GDM1 (cell line): ENCODE measurements at regions not wholly inside any gene's neighbourhood (a gene's known extent, or its start where the extent isn't known, plus 50 kb on each side); places are given as distances from the start of the nearest gene placed in this dataset.
A peak's percentile ranks its signal among the peaks of the same experiment; 100 is the strongest.
"Not testable (repeated sequence)": the region's sequence is repeated elsewhere in the genome, so short reads cannot be mapped to it uniquely, and the experiment has no call there.

ENCODE experiments used
- DNase-seq: peaks from one replicate; lab custom pipeline; 2025; lab: John Stamatoyannopoulos, UW

- DNase-seq = not testable (repeated sequence)
These were observed 108.0 kb upstream of the GRK3 start for GRCh38 chr22:25456300-25457043.

GRCh38 chr22:25458631-25459030 is 105.8 kb upstream of the GRK3 start:
- DNase-seq = not testable (repeated sequence)

GRCh38 chr22:25460682-25461081 is 103.8 kb upstream of the GRK3 start:
- DNase-seq = not testable (repeated sequence)

- DNase-seq = no peak
These were observed 103.2 kb upstream of the GRK3 start for GRCh38 chr22:25461301-25461700.

GRCh38 chr22:25462474-25463346 is 101.8 kb upstream of the GRK3 start:
- DNase-seq = peak; percentile 40

- not testable (repeated sequence) for DNase-seq
These were observed 101.2 kb upstream of the GRK3 start for GRCh38 chr22:25463347-25463628.

GRCh38 chr22:25464326-25464725 is 100.1 kb upstream of the GRK3 start:
- DNase-seq = not testable (repeated sequence)

GRCh38 chr22:25465949-25466348 is 98.5 kb upstream of the GRK3 start:
- no peak for DNase-seq

- DNase-seq = no peak
These were observed 92.1 kb upstream of the GRK3 start for GRCh38 chr22:25472382-25472781.

GRCh38 chr22:25475257-25476022 is 89.0 kb upstream of the GRK3 start:
- no peak for DNase-seq

GRCh38 chr22:25477358-25477757 is 87.1 kb upstream of the GRK3 start:
- DNase-seq = no peak

GRCh38 chr22:25478111-25478510 is 86.4 kb upstream of the GRK3 start:
- DNase-seq = no peak

GRCh38 chr22:25478528-25478927 is 85.9 kb upstream of the GRK3 start:
- DNase-seq = no peak

- not testable (repeated sequence) for DNase-seq
These were observed 83.6 kb upstream of the GRK3 start for GRCh38 chr22:25480868-25481267.

- DNase-seq = no peak
These were observed 82.2 kb upstream of the GRK3 start for GRCh38 chr22:25482091-25482760.

GRCh38 chr22:25482868-25483639 is 81.4 kb upstream of the GRK3 start:
- no peak for DNase-seq

GRCh38 chr22:25483931-25484330 is 80.5 kb upstream of the GRK3 start:
- DNase-seq = no peak

- no peak for DNase-seq
These were observed 79.8 kb upstream of the GRK3 start for GRCh38 chr22:25484521-25485315.

- DNase-seq = no peak
These were observed 78.6 kb upstream of the GRK3 start for GRCh38 chr22:25485626-25486545.
